ENCODE measurements at regions not wholly inside any gene's neighbourhood (a gene's known extent, or its start where the extent isn't known, plus 50 kb on each side); places are given as distances from the start of the nearest gene placed in this dataset.

- Histone ChIP-seq H3K79me2 (ENCODE audit: control insufficient read depth, insufficient read depth, low read length) (no peaks in the 10 kb centered on the region), H3K4me3 (no peak overlapping the region), H2AFZ (ENCODE audit: low read depth, low read length) (no peak overlapping the region), H4K20me1 (replicated peaks; ENCODE audit: control insufficient read depth, insufficient read depth, low read length) (no peaks in the 10 kb centered on the region), H3K9me1 (ENCODE audit: control insufficient read depth, insufficient read depth, low read length) (no peaks in the 10 kb centered on the region), H3K27me3 (ENCODE audit: control insufficient read depth in 2 of 2, insufficient read depth in 2 of 2, low read length in 2 of 2) (no peaks in the 10 kb centered on the region), H3K36me3 (ENCODE audit: control insufficient read depth, insufficient read depth, low read length) (no peaks in the 10 kb centered on the region), H3K9me3 (replicated peaks; ENCODE audit: control insufficient read depth, insufficient read depth, low read depth, low read length) (0 out of 2 replicates have a peak, but pooled peaks cover 1% of the 10 kb centered on the region), H3K9ac (ENCODE audit: insufficient read depth in 1 of 2, low read depth in 2 of 2, low read length in 2 of 2) (no peak overlapping the region), H3K4me1 (replicated peaks in 1 of 2; ENCODE audit: control insufficient read depth in 2 of 2, insufficient read depth in 2 of 2, low read length in 2 of 2) (peaks cover 0 to 5% of the 10 kb centered on the region in 2 experiments; a peak in 1 of 5 replicates), H3K27ac (ENCODE audit: extremely low read depth, low read depth, low read length) (peak overlapping the region; percentile 31; the same call in 1 of the 3 replicates), H3K4me2 (ENCODE audit: insufficient read depth, low read length) (no peak overlapping the region)
- no peak for FAIRE-seq
- in situ Hi-C loops (cut with MboI) (no loop called here), intact Hi-C loops (cut with micrococcal nuclease) (no loop called here)
- BruUV-seq (replicated peaks): no TSS peak
- ChIA-PET CTCF (ENCODE audit: low intra/inter-chr PET ratio) (no interaction called here), POLR2A (interaction anchor here (0.6 to 0.9 kb wide), 2 partner anchors 10 to 157 kb away, joined by 4 to 6 read pairs; no protein-coding TSS in a partner anchor)
- ATAC-seq: peak; percentile 90
- WGBS (ENCODE audit: insufficient coverage, low coverage, missing lambda C conversion rate): 0% methylated on average over 1 of the region's 1 CpG
- DNase-seq (ENCODE audit: extremely low read depth in 1 of 4, low spot score in 3 of 4): peak in 1 of 4 experiments; percentile 61
- TF ChIP-seq DEAF1 (CRISPR knock-in tag; IDR thresholded peaks at IDR 0.05): no peak
- TF ChIP-seq MBD2 (IDR thresholded peaks at IDR 0.05; ENCODE audit: borderline replicate concordance, low read depth): no peak
- TF ChIP-seq ZNF232 (CRISPR knock-in tag; IDR thresholded peaks at IDR 0.05): no peak
- no peak for TF ChIP-seq ZBTB7A (IDR thresholded peaks at IDR 0.05; ENCODE audit: borderline replicate concordance, control insufficient read depth, low read depth, low read length)
- no peak for TF ChIP-seq EGR1 (conservative IDR thresholded peaks at IDR 0.05)
- no peak for TF ChIP-seq NFYB (IDR thresholded peaks at IDR 0.05; ENCODE audit: extremely low read depth, insufficient read length)
- no peak for TF ChIP-seq ZNF165 (CRISPR knock-in tag; IDR thresholded peaks at IDR 0.05; ENCODE audit: borderline replicate concordance)
- TF ChIP-seq ZNF778 (CRISPR knock-in tag; IDR thresholded peaks at IDR 0.05): no peak
- no peak for TF ChIP-seq NBN (IDR thresholded peaks at IDR 0.05; ENCODE audit: low read depth)
- TF ChIP-seq, protein P1, sequence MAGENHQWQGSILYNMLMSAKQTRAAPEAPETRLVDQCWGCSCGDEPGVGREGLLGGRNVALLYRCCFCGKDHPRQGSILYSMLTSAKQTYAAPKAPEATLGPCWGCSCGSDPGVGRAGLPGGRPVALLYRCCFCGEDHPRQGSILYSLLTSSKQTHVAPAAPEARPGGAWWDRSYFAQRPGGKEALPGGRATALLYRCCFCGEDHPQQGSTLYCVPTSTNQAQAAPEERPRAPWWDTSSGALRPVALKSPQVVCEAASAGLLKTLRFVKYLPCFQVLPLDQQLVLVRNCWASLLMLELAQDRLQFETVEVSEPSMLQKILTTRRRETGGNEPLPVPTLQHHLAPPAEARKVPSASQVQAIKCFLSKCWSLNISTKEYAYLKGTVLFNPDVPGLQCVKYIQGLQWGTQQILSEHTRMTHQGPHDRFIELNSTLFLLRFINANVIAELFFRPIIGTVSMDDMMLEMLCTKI (IDR thresholded peaks at IDR 0.05; ENCODE audit: partially characterized antibody): no peak
- TF ChIP-seq TBL1XR1 (IDR thresholded peaks at IDR 0.05; ENCODE audit: low read length in 2 of 2): no peak
- TF ChIP-seq CREM (IDR thresholded peaks at IDR 0.05; ENCODE audit: low read depth): no peak
- peak; percentile 62 for TF ChIP-seq HDAC3 (IDR thresholded peaks at IDR 0.05; ENCODE audit: borderline replicate concordance, partially characterized antibody)
- no peak for TF ChIP-seq ZNF134 (CRISPR knock-in tag; conservative IDR thresholded peaks at IDR 0.05)
- peak; percentile 85 to 94 for TF ChIP-seq TRIM24 (IDR thresholded peaks at IDR 0.05)
- no peak for TF ChIP-seq PPARD (CRISPR knock-in tag; IDR thresholded peaks at IDR 0.05)
- TF ChIP-seq HMG20A (CRISPR knock-in tag; conservative IDR thresholded peaks at IDR 0.05): no peak
- no peak for TF ChIP-seq ARID3A (IDR thresholded peaks at IDR 0.05; ENCODE audit: borderline replicate concordance, low read depth, low read length)
- TF ChIP-seq PTRF (tag; IDR thresholded peaks at IDR 0.05): no peak
- no peak for TF ChIP-seq MCM5 (IDR thresholded peaks at IDR 0.05; ENCODE audit: low read depth)
These were observed 131.9 kb upstream of the LYPLAL1 start for GRCh38 chr1:219041818-219042217.
